HEK293 (cell line): ENCODE measurements at regions not wholly inside any gene's neighbourhood (a gene's known extent, or its start where the extent isn't known, plus 50 kb on each side); places are given as distances from the start of the nearest gene placed in this dataset.

ENCODE experiments used
- CTCF ChIP-seq: fragments of 450-650 bp; formaldehyde crosslinking; IDR thresholded peaks from 2 replicates; pipeline ENCODE4 v1.5.1; 2016; ENCODE audit warnings: missing biosample characterization, missing genetic modification characterization
- ZBTB1 ChIP-seq: fragments of 450-650 bp; formaldehyde crosslinking; IDR thresholded peaks from 2 replicates; pipeline ENCODE4 v1.5.1; 2016; ENCODE audit warnings: missing biosample characterization, missing genetic modification characterization
- ZBTB17 ChIP-seq: fragments of 450-650 bp; formaldehyde crosslinking; IDR thresholded peaks from 2 replicates; pipeline ENCODE4 v1.5.1; 2016; ENCODE audit warnings: missing biosample characterization, missing genetic modification characterization
- ZBTB26 ChIP-seq: fragments of 450-650 bp; formaldehyde crosslinking; optimal IDR thresholded peaks from 2 replicates; pipeline ENCODE3; 2016; ENCODE audit warnings: missing biosample characterization, mild to moderate bottlenecking, missing genetic modification characterization
- ZBTB7A ChIP-seq: fragments of 450-650 bp; formaldehyde crosslinking; IDR thresholded peaks from 2 replicates; pipeline ENCODE4 v1.5.1; 2016; ENCODE audit warnings: low read depth, missing biosample characterization, missing genetic modification characterization
- ZBTB8A ChIP-seq: fragments of 450-650 bp; formaldehyde crosslinking; IDR thresholded peaks from 2 replicates; pipeline ENCODE4 v1.5.1; 2016; ENCODE audit warnings: missing biosample characterization, missing genetic modification characterization
- ZEB2 ChIP-seq: fragments of 450-650 bp; formaldehyde crosslinking; IDR thresholded peaks from 2 replicates; pipeline ENCODE4 v1.5.1; 2016; ENCODE audit warnings: missing biosample characterization, missing genetic modification characterization
- ZNF114 ChIP-seq: fragments of 450-650 bp; formaldehyde crosslinking; IDR thresholded peaks from 2 replicates; pipeline ENCODE4 v1.5.0; 2017; ENCODE audit warnings: missing biosample characterization, missing genetic modification characterization
- ZNF138 ChIP-seq: fragments of 450-650 bp; formaldehyde crosslinking; IDR thresholded peaks from 2 replicates; pipeline ENCODE4 v1.5.1; 2016; ENCODE audit warnings: missing biosample characterization, missing genetic modification characterization, borderline replicate concordance
- ZNF24 ChIP-seq: fragments of 450-650 bp; formaldehyde crosslinking; IDR thresholded peaks from 2 replicates; pipeline ENCODE4 v1.5.1; 2016; ENCODE audit warnings: missing biosample characterization, missing genetic modification characterization
- ZNF324 ChIP-seq: fragments of 450-650 bp; formaldehyde crosslinking; IDR thresholded peaks from 2 replicates; pipeline ENCODE4 v1.5.1; 2016; ENCODE audit warnings: missing biosample characterization, missing genetic modification characterization
- ZNF350 ChIP-seq: fragments of 450-650 bp; formaldehyde crosslinking; IDR thresholded peaks from 2 replicates; pipeline ENCODE4 v1.5.0; 2017; ENCODE audit warnings: missing biosample characterization, mild to moderate bottlenecking, missing genetic modification characterization
- ZNF521 ChIP-seq: fragments of 450-650 bp; formaldehyde crosslinking; IDR thresholded peaks from 2 replicates; pipeline ENCODE4 v1.5.1; 2017; ENCODE audit warnings: missing biosample characterization, mild to moderate bottlenecking, missing genetic modification characterization

DNA sequence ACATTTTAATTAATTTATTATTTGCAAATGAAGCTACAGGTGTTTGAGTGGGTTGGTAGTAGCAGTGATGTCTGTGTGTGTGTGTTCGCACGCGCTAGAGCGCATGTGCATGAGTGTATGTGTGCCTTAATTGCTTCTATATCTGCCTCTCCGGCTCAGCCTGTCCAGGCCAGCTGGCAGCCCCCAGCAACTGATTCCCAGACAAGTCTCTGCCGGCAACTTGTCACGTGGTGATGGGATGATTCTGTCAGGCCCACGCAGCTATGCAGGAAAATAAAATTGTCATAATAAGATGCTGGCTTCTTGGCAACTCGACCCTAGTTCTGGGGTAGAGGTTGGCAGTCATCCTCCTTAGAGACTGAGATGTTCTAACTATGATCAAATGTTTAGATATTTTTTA lies 712.8 kb upstream of the SOX9 start:
- TF ChIP-seq CTCF (no peak), ZBTB1 (no peak), ZBTB8A (tag by site-specific recombination) (no peak), ZNF24 (tag by site-specific recombination) (no peak), ZNF324 (tag by site-specific recombination) (no peak), ZBTB26 (no peak), ZEB2 (tag by site-specific recombination) (no peak), ZNF350 (no peak), ZNF114 (no peak), ZBTB17 (no peak), ZNF138 (no peak), ZNF521 (tag by site-specific recombination) (no peak), ZBTB7A (no peak)
